ENCODE measurements at regions not wholly inside any gene's neighbourhood (a gene's known extent, or its start where the extent isn't known, plus 50 kb on each side); places are given as distances from the start of the nearest gene placed in this dataset.
"Not testable (repeated sequence)": the region's sequence is repeated elsewhere in the genome, so short reads cannot be mapped to it uniquely, and the experiment has no call there.

GRCh38 chrX:118286066-118286762 lies 59.7 kb upstream of the WDR44 start:
- no peaks in the 10 kb centered on the region for H3K9me3 Mint-ChIP-seq
- ChIA-PET POLR2A (no interaction called here), CTCF (no interaction called here)
- peaks cover 1% of the 10 kb centered on the region for H3K27me3 Mint-ChIP-seq
- intact Hi-C loops (cut with micrococcal nuclease), result no loop called here
- H3K36me3 Mint-ChIP-seq (ENCODE audit: low read depth), result no peaks in the 10 kb centered on the region
- DNase-seq, result no peak
- no peak overlapping the region for H3K27ac Mint-ChIP-seq
- no peak overlapping the region for H3K4me3 Mint-ChIP-seq
- no peak for ATAC-seq (ENCODE audit: low read depth)
- no peak for TF ChIP-seq CTCF (IDR thresholded peaks at IDR 0.05)
- H3K4me1 Mint-ChIP-seq, result no peaks in the 10 kb centered on the region

GRCh38 chrX:118295818-118296217 lies 50.1 kb upstream of the WDR44 start:
- DNase-seq; intact Hi-C loops (cut with micrococcal nuclease); CTCF ChIA-PET; H3K36me3 Mint-ChIP-seq (ENCODE audit: low read depth); H3K27me3 Mint-ChIP-seq; ATAC-seq (ENCODE audit: low read depth); H3K9me3 Mint-ChIP-seq; H3K27ac Mint-ChIP-seq; H3K4me3 Mint-ChIP-seq; H3K4me1 Mint-ChIP-seq; POLR2A ChIA-PET: not testable (repeated sequence)

Data from activated B cell treated with CpG ODN at 0.5 μM for 24 hours (primary cell).